WTC11 (cell line): ENCODE measurements at regions not wholly inside any gene's neighbourhood (a gene's known extent, or its start where the extent isn't known, plus 50 kb on each side); places are given as distances from the start of the nearest gene placed in this dataset.

Experiments
- ATAC-seq: fragments of 200-7000 bp; cut with Tn5 transposase; 2 replicates; pipeline ENCODE4 v1.10.0; 2021; ENCODE audit warnings: mild to moderate bottlenecking, moderate library complexity
- CTCF ChIA-PET: fragments of 300-600 bp; sonication (Branson Sonifier 250); formaldehyde crosslinking; loops from one replicate; lab custom pipeline; 2021; ENCODE audit warnings: antibody characterized with exemption; lab: Charles Lee
- POLR2A ChIA-PET: fragments of 350-600 bp; sonication (Branson Sonifier 250); formaldehyde crosslinking; loops from one replicate; lab custom pipeline; 2021; ENCODE audit warnings: antibody characterized with exemption; lab: Charles Lee
- DNase-seq: peaks from one replicate; pipeline ENCODE4 v3.0.0; 2021; ENCODE audit warnings: low spot score
- H3K27ac Mint-ChIP-seq: 2 replicates; pipeline ENCODE4 v1.8.0; 2021; ENCODE audit warnings: mixed read lengths
- H3K27me3 Mint-ChIP-seq: 2 replicates; pipeline ENCODE4 v1.8.0; 2021; ENCODE audit warnings: low read depth, mild to moderate bottlenecking, moderate library complexity, mixed read lengths
- H3K36me3 Mint-ChIP-seq: 2 replicates; pipeline ENCODE4 v1.8.0; 2021; ENCODE audit warnings: mixed read lengths
- H3K4me1 Mint-ChIP-seq: 2 replicates; pipeline ENCODE4 v1.8.0; 2022; ENCODE audit warnings: mixed read lengths
- H3K4me3 Mint-ChIP-seq: 2 replicates; pipeline ENCODE4 v1.8.0; 2021; ENCODE audit warnings: mild to moderate bottlenecking, moderate library complexity, mixed read lengths
- H3K9me3 Mint-ChIP-seq: 2 replicates; pipeline ENCODE4 v1.8.0; 2021; ENCODE audit warnings: mixed read lengths
- CREB1 ChIP-seq: sonication (generic); formaldehyde crosslinking; IDR thresholded peaks from 2 replicates; pipeline ENCODE4 v1.8.0; 2023; ENCODE audit warnings: mild to moderate bottlenecking, missing genetic modification reagents
- CREM ChIP-seq: sonication (generic); formaldehyde crosslinking; IDR thresholded peaks from 2 replicates; pipeline ENCODE4 v1.8.1; 2022; ENCODE audit warnings: mild to moderate bottlenecking, missing genetic modification reagents, moderate library complexity
- EMX1 ChIP-seq: fragments of 250-450 bp; sonication (Bioruptor Pico); IDR thresholded peaks from 2 replicates; pipeline ENCODE4 v1.8.0; 2021; ENCODE audit warnings: mild to moderate bottlenecking
- ETV6 ChIP-seq: sonication (generic); formaldehyde crosslinking; IDR thresholded peaks from 2 replicates; pipeline ENCODE4 v1.8.1; 2022; ENCODE audit warnings: mild to moderate bottlenecking, missing genetic modification reagents
- FOXJ3 ChIP-seq: sonication (generic); formaldehyde crosslinking; IDR thresholded peaks from 2 replicates; pipeline ENCODE4 v1.9.0; 2021; ENCODE audit warnings: missing genetic modification reagents, mild to moderate bottlenecking, borderline replicate concordance
- FOXP1 ChIP-seq: sonication (generic); formaldehyde crosslinking; IDR thresholded peaks from 2 replicates; pipeline ENCODE4 v1.8.0; 2022; ENCODE audit warnings: missing genetic modification reagents, mild to moderate bottlenecking, moderate library complexity, borderline replicate concordance
- GRHL2 ChIP-seq: fragments of 250-450 bp; sonication (Bioruptor Pico); IDR thresholded peaks from 2 replicates; pipeline ENCODE4 v1.8.0; 2022; ENCODE audit warnings: mild to moderate bottlenecking, moderate library complexity; ENCODE audit not compliant: insufficient replicate concordance, severe bottlenecking
- MXD4 ChIP-seq: fragments of 250-450 bp; sonication (Bioruptor Pico); IDR thresholded peaks from 2 replicates; pipeline ENCODE4 v1.8.0; 2021; ENCODE audit warnings: mild to moderate bottlenecking, moderate library complexity, borderline replicate concordance
- OVOL2 ChIP-seq: fragments of 250-450 bp; sonication (Bioruptor Pico); IDR thresholded peaks from 2 replicates; pipeline ENCODE4 v1.9.0; 2021; ENCODE audit warnings: mild to moderate bottlenecking, borderline replicate concordance
- PRRX2 ChIP-seq: fragments of 250-450 bp; sonication (Bioruptor Pico); IDR thresholded peaks from 2 replicates; pipeline ENCODE4 v1.8.0; 2021; ENCODE audit warnings: mild to moderate bottlenecking
- ZNF121 ChIP-seq: sonication (generic); formaldehyde crosslinking; IDR thresholded peaks from 2 replicates; pipeline ENCODE4 v1.8.0; 2023; ENCODE audit warnings: missing genetic modification reagents
- ZNF138 ChIP-seq: sonication (generic); formaldehyde crosslinking; conservative IDR thresholded peaks from 2 replicates; pipeline ENCODE4 v1.8.1; 2022; ENCODE audit warnings: mild to moderate bottlenecking, moderate library complexity, missing genetic modification reagents
- ZNF423 ChIP-seq: fragments of 250-450 bp; sonication (Bioruptor Pico); IDR thresholded peaks from 2 replicates; pipeline ENCODE4 v2.1.2; 2022; ENCODE audit warnings: mild to moderate bottlenecking, moderate library complexity
- TF ChIP-seq, protein P1 (sequence below): sonication (generic); formaldehyde crosslinking; IDR thresholded peaks from 2 replicates; pipeline ENCODE4 v1.8.1; 2023; ENCODE audit warnings: mild to moderate bottlenecking, moderate library complexity, missing genetic modification reagents
- TF ChIP-seq, protein P2 (sequence below): sonication (generic); formaldehyde crosslinking; IDR thresholded peaks from 2 replicates; pipeline ENCODE4 v1.8.1; 2023; ENCODE audit warnings: mild to moderate bottlenecking, missing genetic modification reagents
- TF ChIP-seq, protein P3 (sequence below): sonication (generic); formaldehyde crosslinking; IDR thresholded peaks from 2 replicates; pipeline ENCODE4 v1.8.0; 2022; ENCODE audit warnings: missing genetic modification reagents
- TF ChIP-seq, protein P4 (sequence below): sonication (generic); formaldehyde crosslinking; IDR thresholded peaks from 2 replicates; pipeline ENCODE4 v1.8.1; 2022; ENCODE audit warnings: missing genetic modification reagents, borderline replicate concordance
- TF ChIP-seq, protein P5 (sequence below): fragments of 250-450 bp; sonication (Bioruptor Pico); IDR thresholded peaks from 2 replicates; pipeline ENCODE4 v2.1.2; 2022; ENCODE audit warnings: mild to moderate bottlenecking, moderate library complexity
- TF ChIP-seq, protein P6 (sequence below): sonication (generic); formaldehyde crosslinking; IDR thresholded peaks from 2 replicates; pipeline ENCODE4 v1.8.0; 2022; ENCODE audit warnings: mild to moderate bottlenecking, missing genetic modification reagents
- TF ChIP-seq, protein P7 (sequence below): sonication (generic); formaldehyde crosslinking; IDR thresholded peaks from 2 replicates; pipeline ENCODE4 v1.8.0; 2022; ENCODE audit warnings: mild to moderate bottlenecking, missing genetic modification reagents
- TF ChIP-seq, protein P8 (sequence below): sonication (generic); formaldehyde crosslinking; IDR thresholded peaks from 2 replicates; pipeline ENCODE4 v1.8.1; 2023; ENCODE audit warnings: mild to moderate bottlenecking, missing genetic modification reagents

DNA sequence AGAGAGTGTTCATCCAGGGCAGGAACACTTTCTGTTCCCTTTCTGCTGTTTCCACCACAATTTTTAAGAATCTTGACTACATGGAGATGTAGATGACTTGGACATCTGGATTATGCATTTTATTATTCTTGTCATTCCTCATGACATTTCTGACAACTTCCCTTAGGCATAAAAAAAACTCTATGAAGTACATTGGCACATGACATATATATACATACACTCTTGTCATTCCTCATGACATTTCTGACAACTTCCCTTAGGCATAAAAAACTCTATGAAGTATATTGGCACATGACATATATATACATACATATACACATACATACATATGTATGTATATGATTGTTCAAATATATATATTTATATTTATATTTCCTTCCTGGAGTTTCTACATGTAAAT is 531.5 kb downstream of the COL12A1 start:
- no peak for ATAC-seq
- DNase-seq = no peak
- peaks cover 7% of the 10 kb centered on the region for H3K9me3 Mint-ChIP-seq
- no peaks in the 10 kb centered on the region for H3K36me3 Mint-ChIP-seq
- H3K27ac Mint-ChIP-seq = no peak overlapping the region
- ChIA-PET CTCF (no interaction called here), POLR2A (no interaction called here)
- H3K4me3 Mint-ChIP-seq = no peak overlapping the region
- no peaks in the 10 kb centered on the region for H3K4me1 Mint-ChIP-seq
- H3K27me3 Mint-ChIP-seq = no peaks in the 10 kb centered on the region
- TF ChIP-seq PRRX2 (CRISPR knock-in tag) = no peak
- no peak for TF ChIP-seq CREM (CRISPR knock-in tag)
- TF ChIP-seq, protein P1, sequence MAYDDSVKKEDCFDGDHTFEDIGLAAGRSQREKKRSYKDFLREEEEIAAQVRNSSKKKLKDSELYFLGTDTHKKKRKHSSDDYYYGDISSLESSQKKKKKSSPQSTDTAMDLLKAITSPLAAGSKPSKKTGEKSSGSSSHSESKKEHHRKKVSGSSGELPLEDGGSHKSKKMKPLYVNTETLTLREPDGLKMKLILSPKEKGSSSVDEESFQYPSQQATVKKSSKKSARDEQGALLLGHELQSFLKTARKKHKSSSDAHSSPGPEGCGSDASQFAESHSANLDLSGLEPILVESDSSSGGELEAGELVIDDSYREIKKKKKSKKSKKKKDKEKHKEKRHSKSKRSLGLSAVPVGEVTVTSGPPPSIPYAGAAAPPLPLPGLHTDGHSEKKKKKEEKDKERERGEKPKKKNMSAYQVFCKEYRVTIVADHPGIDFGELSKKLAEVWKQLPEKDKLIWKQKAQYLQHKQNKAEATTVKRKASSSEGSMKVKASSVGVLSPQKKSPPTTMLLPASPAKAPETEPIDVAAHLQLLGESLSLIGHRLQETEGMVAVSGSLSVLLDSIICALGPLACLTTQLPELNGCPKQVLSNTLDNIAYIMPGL (CRISPR knock-in tag) = no peak

DNA sequence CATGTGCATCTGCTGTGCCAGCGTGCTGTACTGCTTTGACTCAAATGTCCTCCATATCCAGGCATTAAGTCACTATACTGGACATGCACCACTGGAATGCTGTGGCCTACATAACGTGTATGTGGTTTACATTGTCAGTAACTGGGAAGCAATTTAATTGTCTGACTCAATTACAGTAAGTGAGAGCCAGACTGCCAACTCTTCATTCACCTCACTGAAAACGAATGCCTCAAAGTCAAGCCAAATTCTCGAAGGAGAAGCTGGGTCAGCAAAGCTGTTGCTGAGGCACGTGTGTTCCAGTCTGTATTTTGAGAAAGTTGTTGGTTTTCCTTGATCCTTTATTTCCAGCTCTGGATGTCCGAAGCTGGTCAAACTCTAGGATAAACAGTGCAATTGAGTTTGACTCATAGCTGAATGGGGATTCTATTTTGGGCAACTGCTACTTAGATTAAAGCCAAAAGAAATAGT is 534.3 kb downstream of the COL12A1 start:
- ChIA-PET POLR2A (no interaction called here), CTCF (no interaction called here)
- no peaks in the 10 kb centered on the region for H3K4me1 Mint-ChIP-seq
- H3K4me3 Mint-ChIP-seq = no peak overlapping the region
- H3K27ac Mint-ChIP-seq = no peak overlapping the region
- H3K27me3 Mint-ChIP-seq = no peaks in the 10 kb centered on the region
- DNase-seq = no peak
- H3K36me3 Mint-ChIP-seq = no peaks in the 10 kb centered on the region
- no peak for ATAC-seq
- peaks cover 21% of the 10 kb centered on the region for H3K9me3 Mint-ChIP-seq
- TF ChIP-seq GRHL2 (CRISPR knock-in tag) (no peak), ZNF121 (CRISPR knock-in tag) (no peak), MXD4 (CRISPR knock-in tag) (no peak), OVOL2 (CRISPR knock-in tag) (no peak), ZNF423 (CRISPR knock-in tag) (no peak), ETV6 (CRISPR knock-in tag) (no peak), CREB1 (no peak), FOXP1 (CRISPR knock-in tag) (no peak), ZNF138 (CRISPR knock-in tag) (no peak), EMX1 (CRISPR knock-in tag) (no peak), FOXJ3 (no peak)
- TF ChIP-seq, protein P2, sequence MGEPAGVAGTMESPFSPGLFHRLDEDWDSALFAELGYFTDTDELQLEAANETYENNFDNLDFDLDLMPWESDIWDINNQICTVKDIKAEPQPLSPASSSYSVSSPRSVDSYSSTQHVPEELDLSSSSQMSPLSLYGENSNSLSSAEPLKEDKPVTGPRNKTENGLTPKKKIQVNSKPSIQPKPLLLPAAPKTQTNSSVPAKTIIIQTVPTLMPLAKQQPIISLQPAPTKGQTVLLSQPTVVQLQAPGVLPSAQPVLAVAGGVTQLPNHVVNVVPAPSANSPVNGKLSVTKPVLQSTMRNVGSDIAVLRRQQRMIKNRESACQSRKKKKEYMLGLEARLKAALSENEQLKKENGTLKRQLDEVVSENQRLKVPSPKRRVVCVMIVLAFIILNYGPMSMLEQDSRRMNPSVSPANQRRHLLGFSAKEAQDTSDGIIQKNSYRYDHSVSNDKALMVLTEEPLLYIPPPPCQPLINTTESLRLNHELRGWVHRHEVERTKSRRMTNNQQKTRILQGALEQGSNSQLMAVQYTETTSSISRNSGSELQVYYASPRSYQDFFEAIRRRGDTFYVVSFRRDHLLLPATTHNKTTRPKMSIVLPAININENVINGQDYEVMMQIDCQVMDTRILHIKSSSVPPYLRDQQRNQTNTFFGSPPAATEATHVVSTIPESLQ = no peak
- TF ChIP-seq, protein P3, sequence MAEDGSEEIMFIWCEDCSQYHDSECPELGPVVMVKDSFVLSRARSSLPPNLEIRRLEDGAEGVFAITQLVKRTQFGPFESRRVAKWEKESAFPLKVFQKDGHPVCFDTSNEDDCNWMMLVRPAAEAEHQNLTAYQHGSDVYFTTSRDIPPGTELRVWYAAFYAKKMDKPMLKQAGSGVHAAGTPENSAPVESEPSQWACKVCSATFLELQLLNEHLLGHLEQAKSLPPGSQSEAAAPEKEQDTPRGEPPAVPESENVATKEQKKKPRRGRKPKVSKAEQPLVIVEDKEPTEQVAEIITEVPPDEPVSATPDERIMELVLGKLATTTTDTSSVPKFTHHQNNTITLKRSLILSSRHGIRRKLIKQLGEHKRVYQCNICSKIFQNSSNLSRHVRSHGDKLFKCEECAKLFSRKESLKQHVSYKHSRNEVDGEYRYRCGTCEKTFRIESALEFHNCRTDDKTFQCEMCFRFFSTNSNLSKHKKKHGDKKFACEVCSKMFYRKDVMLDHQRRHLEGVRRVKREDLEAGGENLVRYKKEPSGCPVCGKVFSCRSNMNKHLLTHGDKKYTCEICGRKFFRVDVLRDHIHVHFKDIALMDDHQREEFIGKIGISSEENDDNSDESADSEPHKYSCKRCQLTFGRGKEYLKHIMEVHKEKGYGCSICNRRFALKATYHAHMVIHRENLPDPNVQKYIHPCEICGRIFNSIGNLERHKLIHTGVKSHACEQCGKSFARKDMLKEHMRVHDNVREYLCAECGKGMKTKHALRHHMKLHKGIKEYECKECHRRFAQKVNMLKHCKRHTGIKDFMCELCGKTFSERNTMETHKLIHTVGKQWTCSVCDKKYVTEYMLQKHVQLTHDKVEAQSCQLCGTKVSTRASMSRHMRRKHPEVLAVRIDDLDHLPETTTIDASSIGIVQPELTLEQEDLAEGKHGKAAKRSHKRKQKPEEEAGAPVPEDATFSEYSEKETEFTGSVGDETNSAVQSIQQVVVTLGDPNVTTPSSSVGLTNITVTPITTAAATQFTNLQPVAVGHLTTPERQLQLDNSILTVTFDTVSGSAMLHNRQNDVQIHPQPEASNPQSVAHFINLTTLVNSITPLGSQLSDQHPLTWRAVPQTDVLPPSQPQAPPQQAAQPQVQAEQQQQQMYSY = no peak
- TF ChIP-seq, protein P4, sequence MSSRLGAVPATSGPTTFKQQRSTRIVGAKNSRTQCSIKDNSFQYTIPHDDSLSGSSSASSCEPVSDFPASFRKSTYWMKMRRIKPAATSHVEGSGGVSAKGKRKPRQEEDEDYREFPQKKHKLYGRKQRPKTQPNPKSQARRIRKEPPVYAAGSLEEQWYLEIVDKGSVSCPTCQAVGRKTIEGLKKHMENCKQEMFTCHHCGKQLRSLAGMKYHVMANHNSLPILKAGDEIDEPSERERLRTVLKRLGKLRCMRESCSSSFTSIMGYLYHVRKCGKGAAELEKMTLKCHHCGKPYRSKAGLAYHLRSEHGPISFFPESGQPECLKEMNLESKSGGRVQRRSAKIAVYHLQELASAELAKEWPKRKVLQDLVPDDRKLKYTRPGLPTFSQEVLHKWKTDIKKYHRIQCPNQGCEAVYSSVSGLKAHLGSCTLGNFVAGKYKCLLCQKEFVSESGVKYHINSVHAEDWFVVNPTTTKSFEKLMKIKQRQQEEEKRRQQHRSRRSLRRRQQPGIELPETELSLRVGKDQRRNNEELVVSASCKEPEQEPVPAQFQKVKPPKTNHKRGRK (CRISPR knock-in tag) = no peak
- TF ChIP-seq, protein P5, sequence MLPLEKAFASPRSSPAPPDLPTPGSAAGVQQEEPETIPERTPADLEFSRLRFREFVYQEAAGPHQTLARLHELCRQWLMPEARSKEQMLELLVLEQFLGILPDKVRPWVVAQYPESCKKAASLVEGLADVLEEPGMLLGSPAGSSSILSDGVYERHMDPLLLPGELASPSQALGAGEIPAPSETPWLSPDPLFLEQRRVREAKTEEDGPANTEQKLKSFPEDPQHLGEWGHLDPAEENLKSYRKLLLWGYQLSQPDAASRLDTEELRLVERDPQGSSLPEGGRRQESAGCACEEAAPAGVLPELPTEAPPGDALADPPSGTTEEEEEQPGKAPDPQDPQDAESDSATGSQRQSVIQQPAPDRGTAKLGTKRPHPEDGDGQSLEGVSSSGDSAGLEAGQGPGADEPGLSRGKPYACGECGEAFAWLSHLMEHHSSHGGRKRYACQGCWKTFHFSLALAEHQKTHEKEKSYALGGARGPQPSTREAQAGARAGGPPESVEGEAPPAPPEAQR (CRISPR knock-in tag) = no peak
- TF ChIP-seq, protein P6, sequence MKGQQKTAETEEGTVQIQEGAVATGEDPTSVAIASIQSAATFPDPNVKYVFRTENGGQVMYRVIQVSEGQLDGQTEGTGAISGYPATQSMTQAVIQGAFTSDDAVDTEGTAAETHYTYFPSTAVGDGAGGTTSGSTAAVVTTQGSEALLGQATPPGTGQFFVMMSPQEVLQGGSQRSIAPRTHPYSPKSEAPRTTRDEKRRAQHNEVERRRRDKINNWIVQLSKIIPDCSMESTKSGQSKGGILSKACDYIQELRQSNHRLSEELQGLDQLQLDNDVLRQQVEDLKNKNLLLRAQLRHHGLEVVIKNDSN (CRISPR knock-in tag) = no peak
- TF ChIP-seq, protein P7, sequence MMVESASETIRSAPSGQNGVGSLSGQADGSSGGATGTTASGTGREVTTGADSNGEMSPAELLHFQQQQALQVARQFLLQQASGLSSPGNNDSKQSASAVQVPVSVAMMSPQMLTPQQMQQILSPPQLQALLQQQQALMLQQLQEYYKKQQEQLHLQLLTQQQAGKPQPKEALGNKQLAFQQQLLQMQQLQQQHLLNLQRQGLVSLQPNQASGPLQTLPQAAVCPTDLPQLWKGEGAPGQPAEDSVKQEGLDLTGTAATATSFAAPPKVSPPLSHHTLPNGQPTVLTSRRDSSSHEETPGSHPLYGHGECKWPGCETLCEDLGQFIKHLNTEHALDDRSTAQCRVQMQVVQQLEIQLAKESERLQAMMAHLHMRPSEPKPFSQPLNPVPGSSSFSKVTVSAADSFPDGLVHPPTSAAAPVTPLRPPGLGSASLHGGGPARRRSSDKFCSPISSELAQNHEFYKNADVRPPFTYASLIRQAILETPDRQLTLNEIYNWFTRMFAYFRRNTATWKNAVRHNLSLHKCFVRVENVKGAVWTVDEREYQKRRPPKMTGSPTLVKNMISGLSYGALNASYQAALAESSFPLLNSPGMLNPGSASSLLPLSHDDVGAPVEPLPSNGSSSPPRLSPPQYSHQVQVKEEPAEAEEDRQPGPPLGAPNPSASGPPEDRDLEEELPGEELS (CRISPR knock-in tag) = no peak
- TF ChIP-seq, protein P8, sequence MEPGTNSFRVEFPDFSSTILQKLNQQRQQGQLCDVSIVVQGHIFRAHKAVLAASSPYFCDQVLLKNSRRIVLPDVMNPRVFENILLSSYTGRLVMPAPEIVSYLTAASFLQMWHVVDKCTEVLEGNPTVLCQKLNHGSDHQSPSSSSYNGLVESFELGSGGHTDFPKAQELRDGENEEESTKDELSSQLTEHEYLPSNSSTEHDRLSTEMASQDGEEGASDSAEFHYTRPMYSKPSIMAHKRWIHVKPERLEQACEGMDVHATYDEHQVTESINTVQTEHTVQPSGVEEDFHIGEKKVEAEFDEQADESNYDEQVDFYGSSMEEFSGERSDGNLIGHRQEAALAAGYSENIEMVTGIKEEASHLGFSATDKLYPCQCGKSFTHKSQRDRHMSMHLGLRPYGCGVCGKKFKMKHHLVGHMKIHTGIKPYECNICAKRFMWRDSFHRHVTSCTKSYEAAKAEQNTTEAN (CRISPR knock-in tag) = no peak
